ENCODE measurements at regions not wholly inside any gene's neighbourhood (a gene's known extent, or its start where the extent isn't known, plus 50 kb on each side); places are given as distances from the start of the nearest gene placed in this dataset.
"Not testable (repeated sequence)": the region's sequence is repeated elsewhere in the genome, so short reads cannot be mapped to it uniquely, and the experiment has no call there.

DNA sequence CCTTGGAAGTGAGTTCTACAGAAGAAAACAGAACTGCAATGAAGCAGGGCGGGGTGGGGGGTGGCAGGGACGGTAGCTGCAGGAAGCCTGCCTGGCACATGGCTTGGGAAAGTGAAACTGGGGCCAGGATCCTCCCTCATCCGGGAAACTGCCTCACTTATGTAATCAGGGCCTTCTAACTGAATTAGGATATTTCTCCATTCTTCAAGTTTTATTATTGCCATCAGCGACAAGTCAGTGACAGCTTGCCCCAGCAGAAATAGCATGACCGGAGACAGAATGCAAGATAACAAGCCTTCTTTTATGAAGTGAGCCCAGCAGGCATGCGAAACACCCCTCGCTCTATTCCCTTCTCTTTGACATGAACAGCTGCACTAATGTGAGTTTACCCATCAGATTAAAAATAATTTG, 77.5 kb upstream of the CACUL1 start:
- Histone ChIP-seq H3K4me2 (no peak overlapping the region), H3K4me3 (ENCODE audit: low read depth in 2 of 2, low read length in 1 of 2) (no peak overlapping the region), H3K4me1 (ENCODE audit: control insufficient read depth in 1 of 2, insufficient read depth in 2 of 2, low read depth in 1 of 2, low read length in 1 of 2) (peaks cover 0 to 33% of the 10 kb centered on the region in 2 experiments; a peak in 1 of 4 replicates), H3K9ac (no peak overlapping the region), H3K36me3 (replicated peaks in 1 of 2; ENCODE audit: control insufficient read depth in 1 of 2, insufficient read depth in 2 of 2, low read length in 1 of 2) (no peaks in the 10 kb centered on the region), H3F3A (replicated peaks; ENCODE audit: insufficient read depth) (no peaks in the 10 kb centered on the region), H3K27me3 (ENCODE audit: insufficient read depth) (no peaks in the 10 kb centered on the region), H2AFZ (ENCODE audit: low read depth) (no peak overlapping the region), H4K20me1 (ENCODE audit: insufficient read depth) (no peaks in the 10 kb centered on the region), H3K27ac (ENCODE audit: low read depth in 2 of 2, low read length in 1 of 2) (peak overlapping the region in 1 of 2 experiments; percentile 80; a peak in 2 of 4 replicates), H3K9me3 (no peaks in the 10 kb centered on the region), H3K9me2 (no peaks in the 10 kb centered on the region), H3K79me2 (ENCODE audit: insufficient read depth) (no peaks in the 10 kb centered on the region)
- ChIA-PET CTCF (interaction anchor here (0.8 to 2.8 kb wide), 6 partner anchors 9 to 192 kb away, joined by 3 to 12 read pairs (median 4); partner anchors contain the start of gene CACUL1), POLR2A (interaction anchor here (1.2 to 1.8 kb wide), 5 partner anchors 8 to 191 kb away, joined by 4 to 15 read pairs (median 7); partner anchors contain the start of gene CACUL1)
- DNase-seq, result peak; percentile 84
- TF ChIP-seq RCOR1 (IDR thresholded peaks at IDR 0.05; ENCODE audit: low read length), result peak; percentile 98
- no peak for TF ChIP-seq SIN3A (IDR thresholded peaks at IDR 0.05; ENCODE audit: borderline replicate concordance, low read depth, low read length)
- peak; percentile 90 for TF ChIP-seq GATA2 (CRISPR knock-in tag; IDR thresholded peaks at IDR 0.05)
- TF ChIP-seq FOXJ3 (CRISPR knock-in tag; IDR thresholded peaks at IDR 0.05), result peak; percentile 70
- TF ChIP-seq YY1 (IDR thresholded peaks at IDR 0.05; ENCODE audit: low read depth), result no peak
- TF ChIP-seq CHD2 (IDR thresholded peaks at IDR 0.05; ENCODE audit: low read length, partially characterized antibody), result peak; percentile 78
- TF ChIP-seq MXI1 (IDR thresholded peaks at IDR 0.05; ENCODE audit: low read depth, low read length), result peak; percentile 88
- peak; percentile 66; the same call in 1 of the 2 replicates for TF ChIP-seq MAX (IDR thresholded peaks at IDR 0.05; ENCODE audit: low read depth)
- TF ChIP-seq, protein P1, sequence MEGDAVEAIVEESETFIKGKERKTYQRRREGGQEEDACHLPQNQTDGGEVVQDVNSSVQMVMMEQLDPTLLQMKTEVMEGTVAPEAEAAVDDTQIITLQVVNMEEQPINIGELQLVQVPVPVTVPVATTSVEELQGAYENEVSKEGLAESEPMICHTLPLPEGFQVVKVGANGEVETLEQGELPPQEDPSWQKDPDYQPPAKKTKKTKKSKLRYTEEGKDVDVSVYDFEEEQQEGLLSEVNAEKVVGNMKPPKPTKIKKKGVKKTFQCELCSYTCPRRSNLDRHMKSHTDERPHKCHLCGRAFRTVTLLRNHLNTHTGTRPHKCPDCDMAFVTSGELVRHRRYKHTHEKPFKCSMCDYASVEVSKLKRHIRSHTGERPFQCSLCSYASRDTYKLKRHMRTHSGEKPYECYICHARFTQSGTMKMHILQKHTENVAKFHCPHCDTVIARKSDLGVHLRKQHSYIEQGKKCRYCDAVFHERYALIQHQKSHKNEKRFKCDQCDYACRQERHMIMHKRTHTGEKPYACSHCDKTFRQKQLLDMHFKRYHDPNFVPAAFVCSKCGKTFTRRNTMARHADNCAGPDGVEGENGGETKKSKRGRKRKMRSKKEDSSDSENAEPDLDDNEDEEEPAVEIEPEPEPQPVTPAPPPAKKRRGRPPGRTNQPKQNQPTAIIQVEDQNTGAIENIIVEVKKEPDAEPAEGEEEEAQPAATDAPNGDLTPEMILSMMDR (IDR thresholded peaks at IDR 0.05), result no peak
- no peak for TF ChIP-seq NRF1 (IDR thresholded peaks at IDR 0.05; ENCODE audit: low read depth, low read length)
- 0 out of 2 replicates have a peak, but pooled peaks have one; percentile 32 for TF ChIP-seq RAD21 (IDR thresholded peaks at IDR 0.05; ENCODE audit: low read length)
- no peak for TF ChIP-seq REST (IDR thresholded peaks at IDR 0.05; ENCODE audit: low read depth, low read length)
- TF ChIP-seq USF1 (IDR thresholded peaks at IDR 0.05; ENCODE audit: borderline replicate concordance, low read depth), result no peak
- TF ChIP-seq EP300 (IDR thresholded peaks at IDR 0.05; ENCODE audit: borderline replicate concordance in 1 of 2, low read depth in 1 of 2, low read length in 1 of 2), result peak in 1 of 2 experiments; percentile 96; a peak in 2 of 4 replicates
- no peak for TF ChIP-seq RFX5 (IDR thresholded peaks at IDR 0.05; ENCODE audit: low read length)
- 34% methylated on average over 7 of the region's 7 CpGs for WGBS (ENCODE audit: low lambda C conversion rate)

DNA sequence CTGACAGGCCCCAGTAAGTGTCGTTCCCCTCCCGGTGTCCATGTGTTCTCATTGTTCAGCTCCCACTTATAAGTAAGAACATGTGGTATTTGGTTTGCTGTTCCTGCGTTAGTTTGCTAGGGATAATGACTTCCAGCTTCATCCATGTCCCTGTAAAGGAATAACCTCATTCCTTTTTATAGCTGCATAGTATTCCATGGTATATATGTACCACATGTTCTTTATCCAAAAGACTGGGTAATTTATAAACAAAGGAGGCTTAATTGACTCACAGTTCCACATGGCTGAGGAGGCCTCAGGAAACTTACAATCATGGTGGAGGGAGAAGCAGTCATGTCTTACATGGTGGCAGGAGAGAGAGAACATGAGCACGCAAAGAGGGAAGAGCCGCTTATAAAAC, 79.6 kb upstream of the CACUL1 start:
- H3K27me3 ChIP-seq (ENCODE audit: insufficient read depth); H3K27ac ChIP-seq (ENCODE audit: low read depth in 2 of 2, low read length in 1 of 2); H3K9ac ChIP-seq; H3F3A ChIP-seq (replicated peaks; ENCODE audit: insufficient read depth); H3K9me3 ChIP-seq; H4K20me1 ChIP-seq (ENCODE audit: insufficient read depth); DNase-seq; H2AFZ ChIP-seq (ENCODE audit: low read depth); H3K9me2 ChIP-seq; H3K4me2 ChIP-seq; POLR2A ChIA-PET; H3K79me2 ChIP-seq (ENCODE audit: insufficient read depth); H3K4me3 ChIP-seq (ENCODE audit: low read depth in 2 of 2, low read length in 1 of 2); H3K36me3 ChIP-seq (replicated peaks in 1 of 2; ENCODE audit: control insufficient read depth in 1 of 2, insufficient read depth in 2 of 2, low read length in 1 of 2): not testable (repeated sequence)
- CTCF ChIA-PET, result interaction anchor here (1.5 kb wide), 1 partner anchor 265 kb away, joined by 5 read pairs; no protein-coding TSS in a partner anchor
- 61% methylated on average over 5 of the region's 5 CpGs for WGBS (ENCODE audit: low lambda C conversion rate)
- peaks cover 0 to 29% of the 10 kb centered on the region in 2 experiments; a peak in 1 of 4 replicates for H3K4me1 ChIP-seq (ENCODE audit: control insufficient read depth in 1 of 2, insufficient read depth in 2 of 2, low read depth in 1 of 2, low read length in 1 of 2)
